Fibroblast of lung (primary cell): ENCODE measurements at regions not wholly inside any gene's neighbourhood (a gene's known extent, or its start where the extent isn't known, plus 50 kb on each side); places are given as distances from the start of the nearest gene placed in this dataset.

Experiments
- DNase-seq, 2 donors: peaks; one replicate each; pipeline versions ENCODE4 v3.0.0 to v3.0.0-alpha.2; 2010; ENCODE audit warnings: low read depth in 2 of 2
- H2AFZ ChIP-seq: 2 replicates; pipeline ENCODE4 v1.5.1; 2012; ENCODE audit warnings: low read length, control low read depth, inconsistent platforms
- H3K27ac ChIP-seq: 2 replicates; pipeline ENCODE4 v1.5.1; 2011; ENCODE audit warnings: low read length, control low read depth; ENCODE audit not compliant: insufficient read depth
- H3K27me3 ChIP-seq: 2 replicates; pipeline ENCODE4 v1.5.1; 2011; ENCODE audit warnings: mild to moderate bottlenecking, low read length; ENCODE audit not compliant: control insufficient read depth, insufficient read depth
- H3K36me3 ChIP-seq: 2 replicates; pipeline ENCODE4 v1.5.1; 2011; ENCODE audit warnings: low read length; ENCODE audit not compliant: control insufficient read depth, insufficient read depth
- H3K4me1 ChIP-seq: 2 replicates; pipeline ENCODE4 v1.5.1; 2011; ENCODE audit warnings: low read length; ENCODE audit not compliant: control insufficient read depth, insufficient read depth; ENCODE audit errors: extremely low read depth
- H3K4me2 ChIP-seq: 2 replicates; pipeline ENCODE4 v1.5.1; 2011; ENCODE audit warnings: low read length, control low read depth; ENCODE audit not compliant: insufficient read depth; ENCODE audit errors: extremely low read depth
- H3K4me3 ChIP-seq, 4 experiments: fragments of 200-600 bp in 1 of 4; sonication (generic) in 1 of 4; replicated peaks in 1 of 4; 2 replicates each; pipeline ENCODE4 v1.5.1; 2011 to 2016; ENCODE audit warnings: low read length in 4 of 4, low read depth in 3 of 4, mild to moderate bottlenecking in 3 of 4, control low read depth in 2 of 4, inconsistent platforms in 1 of 4, mixed read lengths in 1 of 4; ENCODE audit not compliant: insufficient read depth in 1 of 4; ENCODE audit errors: control extremely low read depth in 1 of 4
- H3K79me2 ChIP-seq: 2 replicates; pipeline ENCODE4 v1.5.1; 2012; ENCODE audit warnings: mild to moderate bottlenecking, low read length, inconsistent platforms; ENCODE audit not compliant: control insufficient read depth, insufficient read depth
- H3K9ac ChIP-seq: 2 replicates; pipeline ENCODE4 v1.5.1; 2011; ENCODE audit warnings: mild to moderate bottlenecking, low read length, control low read depth; ENCODE audit not compliant: insufficient read depth
- H3K9me3 ChIP-seq: 2 replicates; pipeline ENCODE4 v1.5.1; 2012; ENCODE audit warnings: low read depth, low read length; ENCODE audit not compliant: control insufficient read depth, insufficient read depth
- H4K20me1 ChIP-seq: 2 replicates; pipeline ENCODE4 v1.5.1; 2011; ENCODE audit warnings: low read length; ENCODE audit not compliant: control insufficient read depth, insufficient read depth; ENCODE audit errors: extremely low read depth
- CTCF ChIP-seq, 2 donors: IDR thresholded peaks in 1 of 2; conservative IDR thresholded peaks in 1 of 2; 1 replicate in 1 of 2; 2 replicates in 1 of 2; pipeline ENCODE4 v1.5.1; 2011 to 2012; ENCODE audit warnings: low read length in 2 of 2, control low read depth in 1 of 2, inconsistent platforms in 1 of 2, low read depth in 1 of 2, mild to moderate bottlenecking in 1 of 2
- EZH2 ChIP-seq: IDR thresholded peaks from 2 replicates; pipeline ENCODE4 v1.5.1; 2012; ENCODE audit warnings: low read length, control low read depth, mild to moderate bottlenecking; ENCODE audit errors: missing control alignments

- no peak overlapping the region for H2AFZ ChIP-seq
- no peaks in the 10 kb centered on the region for H3K9me3 ChIP-seq
- no peak overlapping the region for H3K4me3 ChIP-seq
- no peaks in the 10 kb centered on the region for H3K36me3 ChIP-seq
- H3K4me2 ChIP-seq: no peak overlapping the region
- no peak for DNase-seq
- TF ChIP-seq EZH2: no peak
- peak in 1 of 2 donors; percentile 1 for TF ChIP-seq CTCF (conservative IDR thresholded peaks at IDR 0.05 in 1 of 2, IDR thresholded peaks at IDR 0.05 in 1 of 2; ENCODE audit: low read depth in 1 of 2, low read length in 2 of 2)
- no peak overlapping the region for H3K9ac ChIP-seq
- H3K4me1 ChIP-seq: no peaks in the 10 kb centered on the region
- no peaks in the 10 kb centered on the region for H4K20me1 ChIP-seq
- no peaks in the 10 kb centered on the region for H3K27me3 ChIP-seq
- no peaks in the 10 kb centered on the region for H3K79me2 ChIP-seq
- no peak overlapping the region for H3K27ac ChIP-seq
These were observed 209.4 kb upstream of the NEIL3 start for GRCh38 chr4:177100307-177100706.

- H3K36me3 ChIP-seq: no peaks in the 10 kb centered on the region
- H3K4me3 ChIP-seq: no peak overlapping the region
- no peaks in the 10 kb centered on the region for H3K27me3 ChIP-seq
- no peaks in the 10 kb centered on the region for H3K9me3 ChIP-seq
- no peaks in the 10 kb centered on the region for H3K79me2 ChIP-seq
- TF ChIP-seq EZH2 (no peak), CTCF (conservative IDR thresholded peaks at IDR 0.05 in 1 of 2, IDR thresholded peaks at IDR 0.05 in 1 of 2; ENCODE audit: low read depth in 1 of 2, low read length in 2 of 2) (no peak)
- no peak overlapping the region for H2AFZ ChIP-seq
- no peak overlapping the region for H3K4me2 ChIP-seq
- H3K27ac ChIP-seq: no peak overlapping the region
- H3K9ac ChIP-seq: no peak overlapping the region
- no peaks in the 10 kb centered on the region for H4K20me1 ChIP-seq
- H3K4me1 ChIP-seq: no peaks in the 10 kb centered on the region
- no peak for DNase-seq
These were observed 206.1 kb upstream of the NEIL3 start for GRCh38 chr4:177103619-177104018.

- no peaks in the 10 kb centered on the region for H3K4me1 ChIP-seq
- TF ChIP-seq CTCF (conservative IDR thresholded peaks at IDR 0.05 in 1 of 2, IDR thresholded peaks at IDR 0.05 in 1 of 2; ENCODE audit: low read depth in 1 of 2, low read length in 2 of 2) (no peak), EZH2 (no peak)
- H3K36me3 ChIP-seq: no peaks in the 10 kb centered on the region
- no peak overlapping the region for H2AFZ ChIP-seq
- no peaks in the 10 kb centered on the region for H3K27me3 ChIP-seq
- no peak overlapping the region for H3K4me3 ChIP-seq
- H3K79me2 ChIP-seq: no peaks in the 10 kb centered on the region
- no peak overlapping the region for H3K9ac ChIP-seq
- H3K27ac ChIP-seq: no peak overlapping the region
- H3K4me2 ChIP-seq: no peak overlapping the region
- DNase-seq: no peak
- no peaks in the 10 kb centered on the region for H3K9me3 ChIP-seq
- H4K20me1 ChIP-seq: no peaks in the 10 kb centered on the region
These were observed 204.1 kb upstream of the NEIL3 start for GRCh38 chr4:177105536-177105935.
